GM12874 (cell line): ENCODE measurements at regions not wholly inside any gene's neighbourhood (a gene's known extent, or its start where the extent isn't known, plus 50 kb on each side); places are given as distances from the start of the nearest gene placed in this dataset.

Source experiments
- TF ChIP-seq, protein P1 (sequence below): IDR thresholded peaks from 2 replicates; pipeline ENCODE4 v1.5.1; 2011; ENCODE audit warnings: low read depth, mild to moderate bottlenecking, control low read depth, low read length, moderate library complexity; ENCODE audit not compliant: insufficient read depth

DNA sequence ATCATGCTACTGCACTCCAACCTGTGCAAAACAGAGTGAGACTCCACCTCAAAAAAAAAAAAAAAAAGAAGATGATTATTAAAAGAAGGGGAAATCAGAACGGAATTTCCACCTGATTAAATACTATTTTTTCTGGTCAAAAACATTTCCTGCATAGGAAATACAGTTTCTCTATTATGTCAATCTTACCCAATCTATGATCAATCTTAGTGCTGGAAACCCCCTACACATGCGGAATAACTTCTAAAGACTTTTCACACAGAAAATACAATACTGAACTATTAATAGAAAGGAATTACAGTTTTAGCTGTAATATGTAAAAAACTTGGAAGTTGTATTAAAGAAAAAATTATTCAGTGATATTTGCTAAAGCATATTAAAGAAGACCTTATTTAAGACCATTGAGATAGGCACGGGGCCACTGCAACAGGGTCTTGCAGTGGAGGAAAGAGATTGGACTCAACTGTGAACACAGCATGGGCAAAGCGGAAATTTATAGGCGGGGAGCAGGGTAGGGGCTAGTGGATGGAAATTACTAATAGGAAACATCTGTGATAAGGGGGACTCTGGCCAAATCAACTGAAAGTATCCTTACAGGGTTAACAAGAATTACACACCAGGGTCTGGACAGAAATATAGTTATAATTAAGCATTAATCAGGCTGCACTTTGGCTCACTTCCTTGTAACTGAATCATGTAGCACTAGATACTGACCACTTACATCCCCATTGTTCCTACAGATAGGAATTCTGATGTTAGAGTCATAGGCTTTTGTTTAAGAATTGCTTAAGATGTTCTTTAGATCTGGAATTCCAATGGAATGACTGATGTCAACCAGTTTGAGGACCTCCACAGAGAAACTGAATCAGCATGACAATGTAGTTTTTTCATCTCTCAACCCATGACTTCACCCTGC is 411.5 kb upstream of the DDI1 start:
- TF ChIP-seq, protein P1, sequence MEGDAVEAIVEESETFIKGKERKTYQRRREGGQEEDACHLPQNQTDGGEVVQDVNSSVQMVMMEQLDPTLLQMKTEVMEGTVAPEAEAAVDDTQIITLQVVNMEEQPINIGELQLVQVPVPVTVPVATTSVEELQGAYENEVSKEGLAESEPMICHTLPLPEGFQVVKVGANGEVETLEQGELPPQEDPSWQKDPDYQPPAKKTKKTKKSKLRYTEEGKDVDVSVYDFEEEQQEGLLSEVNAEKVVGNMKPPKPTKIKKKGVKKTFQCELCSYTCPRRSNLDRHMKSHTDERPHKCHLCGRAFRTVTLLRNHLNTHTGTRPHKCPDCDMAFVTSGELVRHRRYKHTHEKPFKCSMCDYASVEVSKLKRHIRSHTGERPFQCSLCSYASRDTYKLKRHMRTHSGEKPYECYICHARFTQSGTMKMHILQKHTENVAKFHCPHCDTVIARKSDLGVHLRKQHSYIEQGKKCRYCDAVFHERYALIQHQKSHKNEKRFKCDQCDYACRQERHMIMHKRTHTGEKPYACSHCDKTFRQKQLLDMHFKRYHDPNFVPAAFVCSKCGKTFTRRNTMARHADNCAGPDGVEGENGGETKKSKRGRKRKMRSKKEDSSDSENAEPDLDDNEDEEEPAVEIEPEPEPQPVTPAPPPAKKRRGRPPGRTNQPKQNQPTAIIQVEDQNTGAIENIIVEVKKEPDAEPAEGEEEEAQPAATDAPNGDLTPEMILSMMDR, result no peak

DNA sequence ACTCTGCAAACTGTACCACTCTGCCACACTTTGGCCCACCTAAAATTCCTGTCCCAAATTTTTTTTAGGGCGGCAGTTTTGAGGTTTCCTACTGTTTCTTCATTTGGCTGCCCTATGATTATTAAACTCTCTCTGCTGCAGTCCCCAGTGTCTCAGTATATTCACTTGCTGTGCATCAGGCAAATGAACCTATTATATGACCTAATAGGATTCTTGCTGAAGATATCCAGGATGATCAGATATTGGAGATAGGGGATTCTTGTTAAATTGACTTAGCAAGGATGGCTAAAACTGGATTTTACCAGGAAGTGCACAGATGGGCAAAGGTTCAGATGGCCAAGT is 410.8 kb upstream of the DDI1 start:
- TF ChIP-seq, protein P1, result no peak

DNA sequence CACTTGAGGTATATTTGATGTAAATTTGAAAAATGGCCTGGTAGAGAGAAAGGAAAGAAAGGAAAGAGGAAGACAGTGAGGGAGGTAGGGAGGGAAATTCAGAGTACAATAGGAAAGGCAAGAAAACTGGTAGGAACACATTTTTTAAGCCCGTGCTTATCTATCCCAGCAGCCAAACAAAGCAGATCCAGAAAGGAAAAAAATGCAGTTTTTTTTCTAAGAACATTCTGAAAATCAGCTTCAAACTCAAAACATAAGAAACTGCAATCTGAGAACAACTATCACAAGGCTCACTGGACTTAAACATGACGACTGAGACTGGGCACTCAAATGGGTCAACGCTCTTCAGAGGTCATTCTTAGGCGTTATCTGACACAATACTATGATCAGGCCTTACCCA is 408.3 kb upstream of the DDI1 start:
- TF ChIP-seq, protein P1, result no peak

DNA sequence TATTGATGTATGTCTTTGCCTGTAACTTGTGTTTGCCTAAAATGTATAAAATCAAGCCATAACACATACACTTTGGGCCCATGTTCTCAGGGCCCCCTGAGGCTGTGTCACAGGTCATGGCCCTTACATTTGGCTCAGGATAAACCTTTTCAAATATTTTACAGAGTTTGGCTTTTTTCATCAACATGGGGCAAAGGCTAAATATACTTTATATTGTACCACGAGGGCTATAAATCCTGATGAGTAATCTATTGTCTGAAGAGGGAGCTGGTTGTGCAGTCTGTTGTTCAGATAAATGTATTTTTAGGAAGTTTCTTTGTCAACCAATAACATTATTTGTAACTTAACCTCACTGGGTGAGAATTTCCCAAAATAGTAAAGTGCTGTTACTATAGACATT is 404.6 kb upstream of the DDI1 start:
- TF ChIP-seq, protein P1, result no peak

DNA sequence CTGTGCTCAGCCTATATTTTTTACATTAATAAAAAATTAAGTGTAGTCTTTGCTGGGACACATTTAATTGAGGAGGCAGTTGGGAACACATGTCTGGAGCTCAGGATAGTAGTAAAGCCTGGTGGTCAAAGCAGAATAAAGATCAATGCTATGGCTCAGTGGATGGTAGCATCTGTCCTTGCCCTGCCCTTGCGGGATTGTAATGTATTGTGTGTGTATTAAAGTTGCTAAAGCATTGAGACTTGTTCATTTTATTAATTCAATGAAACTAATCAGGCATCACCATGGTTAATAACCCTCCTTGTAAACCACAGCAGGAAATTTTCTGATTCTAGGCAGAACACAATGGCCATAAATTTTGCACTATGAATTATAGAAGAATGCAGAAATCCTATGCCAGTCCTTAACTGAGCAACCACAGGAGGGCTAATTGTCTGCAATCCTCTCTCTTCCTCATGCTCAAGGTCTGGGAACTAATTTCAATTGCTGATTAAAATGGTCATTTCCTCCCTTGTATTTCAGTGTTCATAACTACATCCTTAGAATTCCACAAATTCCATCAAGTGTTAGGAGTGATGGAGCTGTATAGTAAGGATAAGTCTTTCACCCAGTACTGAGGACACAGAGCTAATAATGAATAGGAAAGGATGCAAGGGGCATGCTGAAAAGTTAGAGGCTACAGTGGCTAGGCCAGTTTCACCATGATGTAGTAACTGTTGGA is 403.2 kb upstream of the DDI1 start:
- TF ChIP-seq, protein P1, result no peak

DNA sequence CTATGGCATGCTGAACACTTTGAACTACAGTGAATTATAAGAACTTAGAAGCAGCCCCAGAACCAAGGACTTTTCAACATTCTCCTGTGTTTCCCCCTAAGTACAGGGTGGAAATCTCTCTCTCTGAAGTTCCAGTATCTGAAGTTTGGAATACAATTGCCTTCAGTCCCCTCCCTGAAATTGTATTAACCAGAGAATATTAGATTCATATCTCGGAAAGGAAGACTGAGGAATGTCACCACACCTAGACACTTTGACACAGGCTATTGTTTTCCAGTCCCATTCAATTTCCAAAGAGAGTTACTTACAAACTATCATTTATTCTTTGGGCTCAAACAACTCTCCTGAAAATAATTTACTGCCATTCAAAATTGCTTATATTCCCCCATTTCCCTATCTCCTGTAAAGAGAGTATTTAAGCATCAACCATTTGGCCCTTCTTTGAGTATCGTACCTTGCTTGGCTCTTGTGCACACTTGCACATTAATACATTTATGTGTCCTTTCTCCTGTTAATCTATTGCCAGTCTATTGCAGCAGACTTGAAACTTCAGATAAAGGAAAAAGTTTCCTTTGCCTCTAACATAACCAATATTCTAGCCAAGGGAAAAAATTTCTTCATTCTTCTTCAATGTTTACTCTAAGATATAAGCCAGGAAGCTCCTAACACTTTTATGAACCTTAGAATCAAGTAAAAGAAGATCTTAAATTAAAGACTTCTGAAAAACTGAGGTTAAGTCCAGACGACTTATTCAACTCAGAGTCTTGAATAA is 402.4 kb upstream of the DDI1 start:
- TF ChIP-seq, protein P1, result no peak

DNA sequence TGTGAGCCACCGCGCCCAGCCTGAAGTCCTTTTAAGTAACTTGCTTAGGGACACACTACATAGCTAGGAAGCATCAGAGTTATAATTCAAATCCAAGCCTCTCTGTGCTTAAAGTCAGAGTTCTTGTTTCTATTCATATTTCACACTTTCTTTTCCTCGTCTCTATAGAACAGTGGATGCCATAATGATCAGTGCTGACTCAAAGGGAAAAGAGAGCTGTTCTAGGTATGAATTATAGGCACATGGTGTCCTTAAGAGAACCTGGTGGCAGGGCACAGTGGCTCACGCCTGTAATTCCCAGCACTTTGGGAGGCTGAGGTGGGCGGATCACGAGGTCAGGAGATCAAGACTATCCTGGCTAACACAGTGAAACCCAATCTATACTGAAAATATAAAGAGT is 400.2 kb upstream of the DDI1 start:
- TF ChIP-seq, protein P1, result no peak
